ENCODE measurements at regions not wholly inside any gene's neighbourhood (a gene's known extent, or its start where the extent isn't known, plus 50 kb on each side); places are given as distances from the start of the nearest gene placed in this dataset.

DNA sequence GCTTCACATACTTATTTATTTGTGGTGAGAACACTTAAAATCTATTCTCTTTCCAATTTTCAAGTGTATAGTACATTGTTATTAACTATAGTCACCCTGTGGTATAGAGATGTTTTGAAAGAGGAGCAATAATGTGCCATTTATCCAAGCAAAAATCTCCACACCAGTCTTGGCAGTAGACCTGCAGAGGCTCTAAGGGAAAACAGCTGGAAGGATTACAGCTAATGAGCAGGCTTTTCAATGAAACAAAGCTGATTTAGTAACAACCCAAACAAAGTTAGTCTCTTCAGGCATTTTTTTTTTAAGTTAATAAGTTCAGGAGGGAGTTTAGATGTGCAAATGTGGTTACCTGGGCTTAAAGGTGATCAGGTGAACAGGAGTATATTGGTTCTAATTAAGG, 101.9 kb downstream of the EVX1 start:
- TF ChIP-seq, protein P1, sequence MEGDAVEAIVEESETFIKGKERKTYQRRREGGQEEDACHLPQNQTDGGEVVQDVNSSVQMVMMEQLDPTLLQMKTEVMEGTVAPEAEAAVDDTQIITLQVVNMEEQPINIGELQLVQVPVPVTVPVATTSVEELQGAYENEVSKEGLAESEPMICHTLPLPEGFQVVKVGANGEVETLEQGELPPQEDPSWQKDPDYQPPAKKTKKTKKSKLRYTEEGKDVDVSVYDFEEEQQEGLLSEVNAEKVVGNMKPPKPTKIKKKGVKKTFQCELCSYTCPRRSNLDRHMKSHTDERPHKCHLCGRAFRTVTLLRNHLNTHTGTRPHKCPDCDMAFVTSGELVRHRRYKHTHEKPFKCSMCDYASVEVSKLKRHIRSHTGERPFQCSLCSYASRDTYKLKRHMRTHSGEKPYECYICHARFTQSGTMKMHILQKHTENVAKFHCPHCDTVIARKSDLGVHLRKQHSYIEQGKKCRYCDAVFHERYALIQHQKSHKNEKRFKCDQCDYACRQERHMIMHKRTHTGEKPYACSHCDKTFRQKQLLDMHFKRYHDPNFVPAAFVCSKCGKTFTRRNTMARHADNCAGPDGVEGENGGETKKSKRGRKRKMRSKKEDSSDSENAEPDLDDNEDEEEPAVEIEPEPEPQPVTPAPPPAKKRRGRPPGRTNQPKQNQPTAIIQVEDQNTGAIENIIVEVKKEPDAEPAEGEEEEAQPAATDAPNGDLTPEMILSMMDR (IDR thresholded peaks at IDR 0.05), result no peak
- no peak for TF ChIP-seq POLR2AphosphoS5 (IDR thresholded peaks at IDR 0.05)
- TF ChIP-seq POLR2A (IDR thresholded peaks at IDR 0.05), result no peak
